Stomach (tissue), 4 donors: ENCODE measurements at regions not wholly inside any gene's neighbourhood (a gene's known extent, or its start where the extent isn't known, plus 50 kb on each side); places are given as distances from the start of the nearest gene placed in this dataset.
"Not testable (repeated sequence)": the region's sequence is repeated elsewhere in the genome, so short reads cannot be mapped to it uniquely, and the experiment has no call there.

Source experiments
- POLR2A ChIP-seq, 4 donors: fragments of 450-650 bp; IDR thresholded peaks; one replicate each; pipeline ENCODE4 v1.6.1; 2016; ENCODE audit warnings: antibody characterized with exemption in 4 of 4, control low read depth in 2 of 4, mild to moderate bottlenecking in 1 of 4, moderate library complexity in 1 of 4
- TF ChIP-seq, protein P1 (sequence below), 7 experiments: fragments of 450-650 bp in 4 of 7; fragments of 200-600 bp in 3 of 7; sonication (generic) in 3 of 7; IDR thresholded peaks; one replicate each; pipeline ENCODE4 v1.5.1; 2016 to 2019; ENCODE audit warnings: antibody characterized with exemption in 7 of 7, control low read depth in 2 of 7, mild to moderate bottlenecking in 1 of 7

GRCh38 chr9:64071358-64072253 is 1213.4 kb downstream of the FOXD4L5 start:
- not testable (repeated sequence) for TF ChIP-seq POLR2A (IDR thresholded peaks at IDR 0.05)
- TF ChIP-seq, protein P1, sequence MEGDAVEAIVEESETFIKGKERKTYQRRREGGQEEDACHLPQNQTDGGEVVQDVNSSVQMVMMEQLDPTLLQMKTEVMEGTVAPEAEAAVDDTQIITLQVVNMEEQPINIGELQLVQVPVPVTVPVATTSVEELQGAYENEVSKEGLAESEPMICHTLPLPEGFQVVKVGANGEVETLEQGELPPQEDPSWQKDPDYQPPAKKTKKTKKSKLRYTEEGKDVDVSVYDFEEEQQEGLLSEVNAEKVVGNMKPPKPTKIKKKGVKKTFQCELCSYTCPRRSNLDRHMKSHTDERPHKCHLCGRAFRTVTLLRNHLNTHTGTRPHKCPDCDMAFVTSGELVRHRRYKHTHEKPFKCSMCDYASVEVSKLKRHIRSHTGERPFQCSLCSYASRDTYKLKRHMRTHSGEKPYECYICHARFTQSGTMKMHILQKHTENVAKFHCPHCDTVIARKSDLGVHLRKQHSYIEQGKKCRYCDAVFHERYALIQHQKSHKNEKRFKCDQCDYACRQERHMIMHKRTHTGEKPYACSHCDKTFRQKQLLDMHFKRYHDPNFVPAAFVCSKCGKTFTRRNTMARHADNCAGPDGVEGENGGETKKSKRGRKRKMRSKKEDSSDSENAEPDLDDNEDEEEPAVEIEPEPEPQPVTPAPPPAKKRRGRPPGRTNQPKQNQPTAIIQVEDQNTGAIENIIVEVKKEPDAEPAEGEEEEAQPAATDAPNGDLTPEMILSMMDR (IDR thresholded peaks at IDR 0.05): not testable (repeated sequence)
